ENCODE measurements at regions not wholly inside any gene's neighbourhood (a gene's known extent, or its start where the extent isn't known, plus 50 kb on each side); places are given as distances from the start of the nearest gene placed in this dataset.

GRCh38 chr5:81907012-81907635 lies 64.7 kb upstream of the ATG10 start:
- Histone ChIP-seq H3K27ac (no peak overlapping the region), H3K36me3 (ENCODE audit: low read depth, missing control alignments) (no peaks in the 10 kb centered on the region), H3K27me3 (no peaks in the 10 kb centered on the region), H3K4me1 (peaks cover 3% of the 10 kb centered on the region), H3K4me3 (no peak overlapping the region), H3K9me3 (no peaks in the 10 kb centered on the region)
- 91 to 94% methylated on average over 4 of the region's 4 CpGs for WGBS, 2 donors
- TF ChIP-seq POLR2A (IDR thresholded peaks at IDR 0.05) = no peak
- no peak for TF ChIP-seq CTCF (IDR thresholded peaks at IDR 0.05)
- intact Hi-C loops (cut with DNase I; ENCODE audit: low total_unique reads) = no loop called here
- no peak for DNase-seq

GRCh38 chr5:81906086-81906485 lies 65.7 kb upstream of the ATG10 start:
- peaks cover 3% of the 10 kb centered on the region for H3K4me1 ChIP-seq
- intact Hi-C loops (cut with DNase I; ENCODE audit: low total_unique reads) = no loop called here
- H3K27ac ChIP-seq = no peak overlapping the region
- TF ChIP-seq CTCF (IDR thresholded peaks at IDR 0.05) (no peak), POLR2A (IDR thresholded peaks at IDR 0.05) (no peak)
- no peaks in the 10 kb centered on the region for H3K9me3 ChIP-seq
- no peak overlapping the region for H3K4me3 ChIP-seq
- H3K27me3 ChIP-seq = no peaks in the 10 kb centered on the region
- DNase-seq = no peak
- no peaks in the 10 kb centered on the region for H3K36me3 ChIP-seq (ENCODE audit: low read depth, missing control alignments)
- 67 to 91% methylated on average over 5 of the region's 5 CpGs for WGBS, 2 donors

- intact Hi-C loops (cut with DNase I; ENCODE audit: low total_unique reads) = no loop called here
- TF ChIP-seq POLR2A (IDR thresholded peaks at IDR 0.05) (no peak), CTCF (IDR thresholded peaks at IDR 0.05) (no peak)
Measured at GRCh38 chr5:81904861-81905260, 67.0 kb upstream of the ATG10 start.

DNA sequence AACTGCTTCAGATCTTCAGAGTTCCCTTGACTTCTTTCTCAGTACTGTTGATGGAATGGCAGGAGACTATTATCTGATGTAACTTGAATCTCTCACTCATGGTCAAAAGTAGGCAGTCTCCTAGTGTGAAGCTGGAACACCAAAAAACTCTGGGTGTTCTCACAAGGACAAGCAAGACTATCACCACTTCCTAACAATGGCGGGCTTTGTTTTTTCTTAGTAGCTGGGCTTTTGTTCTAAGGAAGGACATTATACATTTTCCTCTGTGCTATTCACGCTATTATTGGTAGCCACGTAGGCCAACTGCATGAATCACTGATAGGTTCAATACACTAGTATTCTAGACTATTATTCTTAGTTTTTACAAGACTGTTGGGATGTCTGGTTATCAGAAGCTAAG lies 67.7 kb upstream of the ATG10 start:
- TF ChIP-seq CTCF (IDR thresholded peaks at IDR 0.05) (no peak), POLR2A (IDR thresholded peaks at IDR 0.05) (no peak)
- Histone ChIP-seq H3K9me3 (no peaks in the 10 kb centered on the region), H3K27me3 (no peaks in the 10 kb centered on the region), H3K4me1 (peaks cover 3% of the 10 kb centered on the region), H3K4me3 (no peak overlapping the region), H3K27ac (no peak overlapping the region), H3K36me3 (ENCODE audit: low read depth, missing control alignments) (no peaks in the 10 kb centered on the region)
- DNase-seq = no peak
- 85 to 87% methylated on average over 3 of the region's 3 CpGs for WGBS, 2 donors
- intact Hi-C loops (cut with DNase I; ENCODE audit: low total_unique reads) = no loop called here

More at GRCh38 chr5:81904861-81905260, 67.0 kb upstream of the ATG10 start:
- Histone ChIP-seq H3K36me3 (ENCODE audit: low read depth, missing control alignments) (no peaks in the 10 kb centered on the region), H3K4me3 (no peak overlapping the region), H3K27ac (no peak overlapping the region), H3K4me1 (peaks cover 3% of the 10 kb centered on the region), H3K27me3 (no peaks in the 10 kb centered on the region), H3K9me3 (no peaks in the 10 kb centered on the region)
- WGBS, 2 donors = 64 to 90% methylated on average over 2 of the region's 2 CpGs
- DNase-seq = no peak

- Histone ChIP-seq H3K27me3 (no peaks in the 10 kb centered on the region), H3K9me3 (no peaks in the 10 kb centered on the region), H3K4me3 (no peak overlapping the region), H3K4me1 (no peaks in the 10 kb centered on the region), H3K36me3 (ENCODE audit: low read depth, missing control alignments) (no peaks in the 10 kb centered on the region), H3K27ac (no peak overlapping the region)
- no peak for DNase-seq
- intact Hi-C loops (cut with DNase I; ENCODE audit: low total_unique reads) = no loop called here
- no peak for TF ChIP-seq CTCF (IDR thresholded peaks at IDR 0.05)
- no peak for TF ChIP-seq POLR2A (IDR thresholded peaks at IDR 0.05)
- WGBS, 2 donors = 70 to 71% methylated on average over 10 of the region's 10 CpGs
Measured at GRCh38 chr5:81901586-81901985, 70.2 kb upstream of the ATG10 start.

All from testis (tissue), 2 donors.